Lower lobe of right lung (tissue), 2 donors: ENCODE measurements at regions not wholly inside any gene's neighbourhood (a gene's known extent, or its start where the extent isn't known, plus 50 kb on each side); places are given as distances from the start of the nearest gene placed in this dataset.
"Not testable (repeated sequence)": the region's sequence is repeated elsewhere in the genome, so short reads cannot be mapped to it uniquely, and the experiment has no call there.

ENCODE experiments used
- ATAC-seq, 2 donors: fragments of 200-7000 bp; cut with Tn5 transposase; one replicate each; pipeline ENCODE4 v1.9.1; 2020 to 2022; ENCODE audit warnings: mild to moderate bottlenecking in 2 of 2, moderate library complexity in 2 of 2
- DNase-seq: peaks from one replicate; pipeline ENCODE4 v3.0.0-alpha.2; 2020
- H3K27ac ChIP-seq: fragments of 200-600 bp; one replicate; pipeline ENCODE4 v1.8.0; 2022
- H3K27me3 ChIP-seq: fragments of 200-600 bp; one replicate; pipeline ENCODE4 v1.8.0; 2022; ENCODE audit warnings: low read depth
- H3K36me3 ChIP-seq: fragments of 200-600 bp; one replicate; pipeline ENCODE4 v1.8.0; 2022; ENCODE audit warnings: mild to moderate bottlenecking
- H3K4me1 ChIP-seq: fragments of 200-600 bp; one replicate; pipeline ENCODE4 v1.8.0; 2022
- H3K4me3 ChIP-seq: fragments of 200-600 bp; one replicate; pipeline ENCODE4 v1.8.0; 2022; ENCODE audit warnings: mild to moderate bottlenecking
- H3K9me3 ChIP-seq: fragments of 200-600 bp; one replicate; pipeline ENCODE4 v1.8.0; 2022
- intact Hi-C: fragments of 100-400 bp; cut with DNase I; formaldehyde crosslinking; loops from one replicate; pipeline ENCODE4 v1.11.0; 2022
- TF ChIP-seq, protein P1 (sequence below): fragments of 200-600 bp; IDR thresholded peaks from one replicate; pipeline ENCODE4 v1.8.0; 2022; ENCODE audit warnings: antibody characterized with exemption, mild to moderate bottlenecking
- donor health status: DM: no; HTN: yes; CAD: no; lungs with severe emphysema.

- Histone ChIP-seq H3K36me3 (no peaks in the 10 kb centered on the region), H3K27ac (peak overlapping the region; percentile 82), H3K27me3 (no peaks in the 10 kb centered on the region), H3K9me3 (no peaks in the 10 kb centered on the region), H3K4me3 (no peak overlapping the region), H3K4me1 (peaks cover 48% of the 10 kb centered on the region)
- ATAC-seq (no peak), DNase-seq (no peak)
- intact Hi-C loops: no loop called here
- TF ChIP-seq, protein P1, sequence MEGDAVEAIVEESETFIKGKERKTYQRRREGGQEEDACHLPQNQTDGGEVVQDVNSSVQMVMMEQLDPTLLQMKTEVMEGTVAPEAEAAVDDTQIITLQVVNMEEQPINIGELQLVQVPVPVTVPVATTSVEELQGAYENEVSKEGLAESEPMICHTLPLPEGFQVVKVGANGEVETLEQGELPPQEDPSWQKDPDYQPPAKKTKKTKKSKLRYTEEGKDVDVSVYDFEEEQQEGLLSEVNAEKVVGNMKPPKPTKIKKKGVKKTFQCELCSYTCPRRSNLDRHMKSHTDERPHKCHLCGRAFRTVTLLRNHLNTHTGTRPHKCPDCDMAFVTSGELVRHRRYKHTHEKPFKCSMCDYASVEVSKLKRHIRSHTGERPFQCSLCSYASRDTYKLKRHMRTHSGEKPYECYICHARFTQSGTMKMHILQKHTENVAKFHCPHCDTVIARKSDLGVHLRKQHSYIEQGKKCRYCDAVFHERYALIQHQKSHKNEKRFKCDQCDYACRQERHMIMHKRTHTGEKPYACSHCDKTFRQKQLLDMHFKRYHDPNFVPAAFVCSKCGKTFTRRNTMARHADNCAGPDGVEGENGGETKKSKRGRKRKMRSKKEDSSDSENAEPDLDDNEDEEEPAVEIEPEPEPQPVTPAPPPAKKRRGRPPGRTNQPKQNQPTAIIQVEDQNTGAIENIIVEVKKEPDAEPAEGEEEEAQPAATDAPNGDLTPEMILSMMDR: no peak
Measured at GRCh38 chr2:109689973-109690372, 75.8 kb downstream of the SOWAHC start.

DNA sequence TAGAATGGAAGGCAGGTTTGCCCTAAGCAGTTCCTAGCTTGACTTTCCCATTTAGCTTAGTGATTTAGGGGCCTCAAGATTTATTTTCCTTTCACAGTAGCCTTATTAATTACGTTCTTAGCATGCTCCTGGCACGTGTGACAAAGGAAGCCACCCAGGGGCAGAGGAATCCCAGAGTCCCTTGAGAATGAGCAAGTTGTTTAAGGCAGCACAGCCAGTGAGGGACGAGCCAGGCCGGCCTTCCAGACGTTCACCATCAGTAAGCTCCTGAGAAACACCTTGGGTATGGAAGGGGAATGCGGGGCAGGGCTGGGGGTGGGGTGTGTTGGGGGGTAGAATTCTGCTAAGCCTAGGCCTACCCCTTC is 76.3 kb downstream of the SOWAHC start:
- Histone ChIP-seq H3K27me3 (no peaks in the 10 kb centered on the region), H3K27ac (peak overlapping the region; percentile 82), H3K4me3 (no peak overlapping the region), H3K36me3 (no peaks in the 10 kb centered on the region), H3K9me3 (no peaks in the 10 kb centered on the region), H3K4me1 (peaks cover 48% of the 10 kb centered on the region)
- intact Hi-C loops: no loop called here
- ATAC-seq: peak; percentile 5 to 25
- TF ChIP-seq, protein P1: no peak
- DNase-seq: no peak

DNA sequence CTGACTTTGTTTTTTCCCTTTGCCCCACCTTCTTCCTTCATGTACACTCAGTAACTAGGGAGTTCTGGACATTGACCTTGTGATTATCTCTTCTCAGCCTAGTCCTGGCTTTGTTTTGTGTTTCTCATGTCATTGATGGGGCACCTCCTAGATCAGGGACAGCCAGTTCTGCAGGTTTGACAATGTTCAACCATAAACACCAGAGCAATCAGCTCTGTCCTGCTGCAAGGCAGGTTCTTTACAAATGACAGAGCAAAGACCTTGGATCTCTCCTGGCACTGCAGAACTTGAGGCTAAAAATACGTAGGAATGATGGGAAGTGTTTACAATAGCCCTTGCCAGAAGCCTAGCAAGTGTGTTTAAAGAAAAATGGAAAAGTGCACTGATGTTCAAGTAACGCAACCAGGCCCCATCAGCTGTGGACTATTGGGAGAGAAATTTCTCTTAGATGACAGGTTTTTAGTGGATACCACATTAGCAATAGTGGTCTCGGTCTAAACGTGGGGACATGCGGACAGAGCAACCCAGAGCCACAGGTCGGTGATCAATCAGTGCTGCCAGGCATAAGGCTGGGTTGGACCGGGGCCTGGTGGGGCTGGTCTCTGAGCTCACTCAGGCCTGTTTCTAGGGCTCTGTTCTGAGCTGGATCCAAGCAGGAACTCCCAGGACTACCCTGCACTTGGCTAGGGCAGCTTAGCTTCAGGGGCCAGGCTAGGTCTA is 76.8 kb downstream of the SOWAHC start:
- Histone ChIP-seq H3K4me3 (no peak overlapping the region), H3K4me1 (peaks cover 48% of the 10 kb centered on the region), H3K9me3 (no peaks in the 10 kb centered on the region), H3K27me3 (no peaks in the 10 kb centered on the region), H3K36me3 (no peaks in the 10 kb centered on the region), H3K27ac (peak overlapping the region; percentile 82)
- intact Hi-C loops: no loop called here
- ATAC-seq: peak; percentile 64 to 67
- DNase-seq: no peak
- TF ChIP-seq, protein P1: no peak

GRCh38 chr2:109692013-109692743 is 78.0 kb downstream of the SOWAHC start:
- no peak overlapping the region for H3K4me3 ChIP-seq
- DNase-seq: no peak
- TF ChIP-seq, protein P1: no peak
- H3K27me3 ChIP-seq: no peaks in the 10 kb centered on the region
- peaks cover 48% of the 10 kb centered on the region for H3K4me1 ChIP-seq
- H3K36me3 ChIP-seq: no peaks in the 10 kb centered on the region
- intact Hi-C loops: no loop called here
- ATAC-seq: peak in 1 of 2 donors; percentile 40
- peak overlapping the region; percentile 60 for H3K27ac ChIP-seq
- no peaks in the 10 kb centered on the region for H3K9me3 ChIP-seq

- H3K4me3 ChIP-seq, DNase-seq, intact Hi-C loops, H3K27me3 ChIP-seq, H3K9me3 ChIP-seq, ATAC-seq, H3K36me3 ChIP-seq, H3K27ac ChIP-seq: not testable (repeated sequence)
- H3K4me1 ChIP-seq: peaks cover 48% of the 10 kb centered on the region
Measured at GRCh38 chr2:109692831-109693230, 78.7 kb downstream of the SOWAHC start.

GRCh38 chr2:109693292-109693691 is 79.1 kb downstream of the SOWAHC start:
- H3K9me3 ChIP-seq, H3K27ac ChIP-seq, H3K27me3 ChIP-seq, H3K4me3 ChIP-seq, intact Hi-C loops, ATAC-seq, DNase-seq, H3K36me3 ChIP-seq: not testable (repeated sequence)
- H3K4me1 ChIP-seq: peaks cover 48% of the 10 kb centered on the region
